Activated CD4-positive, alpha-beta memory T cell treated with anti-CD3 and anti-CD28 coated beads for 36 hours (primary cell): ENCODE measurements at regions not wholly inside any gene's neighbourhood (a gene's known extent, or its start where the extent isn't known, plus 50 kb on each side); places are given as distances from the start of the nearest gene placed in this dataset.

ENCODE experiments used
- CTCF ChIA-PET: fragments of 350-600 bp; sonication (Branson Sonifier 250); formaldehyde crosslinking; loops from one replicate; lab custom pipeline; 2021; ENCODE audit warnings: antibody characterized with exemption, inconsistent platforms; lab: Charles Lee
- POLR2A ChIA-PET: fragments of 350-600 bp; sonication (Branson Sonifier 250); formaldehyde crosslinking; loops from one replicate; lab custom pipeline; 2021; ENCODE audit warnings: antibody characterized with exemption; lab: Charles Lee
- DNase-seq: peaks from one replicate; pipeline ENCODE4 v3.0.0-alpha.2; 2020
- H3K27ac Mint-ChIP-seq: one replicate; pipeline ENCODE4 v1.8.0; 2021; ENCODE audit warnings: mixed read lengths
- H3K27me3 Mint-ChIP-seq: one replicate; pipeline ENCODE4 v1.8.0; 2021; ENCODE audit warnings: mixed read lengths
- H3K36me3 Mint-ChIP-seq: one replicate; pipeline ENCODE4 v1.8.0; 2021; ENCODE audit warnings: mixed read lengths
- H3K4me1 Mint-ChIP-seq: one replicate; pipeline ENCODE4 v1.8.0; 2021; ENCODE audit warnings: low read depth, mixed read lengths
- H3K4me3 Mint-ChIP-seq: one replicate; pipeline ENCODE4 v1.8.0; 2021; ENCODE audit warnings: mild to moderate bottlenecking, mixed read lengths
- H3K9me3 Mint-ChIP-seq: one replicate; pipeline ENCODE4 v1.8.0; 2021; ENCODE audit warnings: mixed read lengths
- intact Hi-C: fragments of 100-400 bp; cut with micrococcal nuclease; formaldehyde crosslinking; loops from one replicate; pipeline ENCODE4 v1.15.1; 2023

GRCh38 chr3:25041871-25042584, 386.0 kb upstream of the RARB start:
- no peaks in the 10 kb centered on the region for H3K4me1 Mint-ChIP-seq
- H3K9me3 Mint-ChIP-seq, result no peaks in the 10 kb centered on the region

GRCh38 chr3:25043177-25043576, 384.9 kb upstream of the RARB start:
- Mint-ChIP-seq H3K36me3 (no peaks in the 10 kb centered on the region), H3K27me3 (no peaks in the 10 kb centered on the region), H3K27ac (no peak overlapping the region), H3K9me3 (peaks cover 4% of the 10 kb centered on the region), H3K4me3 (no peak overlapping the region), H3K4me1 (no peaks in the 10 kb centered on the region)
- POLR2A ChIA-PET, result no interaction called here
- CTCF ChIA-PET, result interaction anchor here (1.3 kb wide), 1 partner anchor 10 kb away, joined by 6 read pairs; no protein-coding TSS in a partner anchor
- no peak for DNase-seq
- intact Hi-C loops, result no loop called here

More at GRCh38 chr3:25041871-25042584, 386.0 kb upstream of the RARB start:
- CTCF ChIA-PET, result interaction anchor here (1.3 kb wide), 1 partner anchor 9 kb away, joined by 6 read pairs; no protein-coding TSS in a partner anchor
- H3K27ac Mint-ChIP-seq, result no peak overlapping the region
- intact Hi-C loops, result no loop called here
- POLR2A ChIA-PET, result no interaction called here
- no peaks in the 10 kb centered on the region for H3K36me3 Mint-ChIP-seq
- no peak for DNase-seq
- no peaks in the 10 kb centered on the region for H3K27me3 Mint-ChIP-seq
- H3K4me3 Mint-ChIP-seq, result no peak overlapping the region

- Mint-ChIP-seq H3K27me3 (no peaks in the 10 kb centered on the region), H3K36me3 (no peaks in the 10 kb centered on the region), H3K4me3 (no peak overlapping the region), H3K9me3 (peaks cover 4% of the 10 kb centered on the region), H3K4me1 (no peaks in the 10 kb centered on the region), H3K27ac (no peak overlapping the region)
- no peak for DNase-seq
- ChIA-PET CTCF (no interaction called here), POLR2A (no interaction called here)
- intact Hi-C loops, result no loop called here
Measured at GRCh38 chr3:25043749-25044148, 384.3 kb upstream of the RARB start.

- Mint-ChIP-seq H3K27ac (no peak overlapping the region), H3K4me3 (no peak overlapping the region), H3K4me1 (no peaks in the 10 kb centered on the region), H3K36me3 (no peaks in the 10 kb centered on the region), H3K27me3 (no peaks in the 10 kb centered on the region), H3K9me3 (peaks cover 10% of the 10 kb centered on the region)
- ChIA-PET POLR2A (no interaction called here), CTCF (interaction anchor here (0.6 kb wide), 1 partner anchor 102 kb away, joined by 3 read pairs; no protein-coding TSS in a partner anchor)
- no peak for DNase-seq
- intact Hi-C loops, result no loop called here
Measured at GRCh38 chr3:25044762-25045710, 383.0 kb upstream of the RARB start.

GRCh38 chr3:25046911-25047771, 380.9 kb upstream of the RARB start:
- no peak for DNase-seq
- H3K27me3 Mint-ChIP-seq, result no peaks in the 10 kb centered on the region
- CTCF ChIA-PET, result no interaction called here

GRCh38 chr3:25049304-25049703, 378.8 kb upstream of the RARB start:
- no peaks in the 10 kb centered on the region for H3K27me3 Mint-ChIP-seq
- intact Hi-C loops, result no loop called here
- no peaks in the 10 kb centered on the region for H3K4me1 Mint-ChIP-seq
- DNase-seq, result no peak
- peaks cover 17% of the 10 kb centered on the region for H3K9me3 Mint-ChIP-seq
- CTCF ChIA-PET, result no interaction called here
- H3K36me3 Mint-ChIP-seq, result no peaks in the 10 kb centered on the region
- POLR2A ChIA-PET, result no interaction called here
- no peak overlapping the region for H3K27ac Mint-ChIP-seq
- H3K4me3 Mint-ChIP-seq, result no peak overlapping the region

More at GRCh38 chr3:25046911-25047771, 380.9 kb upstream of the RARB start:
- Mint-ChIP-seq H3K27ac (no peak overlapping the region), H3K4me1 (no peaks in the 10 kb centered on the region), H3K36me3 (no peaks in the 10 kb centered on the region), H3K9me3 (peaks cover 13% of the 10 kb centered on the region), H3K4me3 (no peak overlapping the region)
- intact Hi-C loops, result no loop called here
- POLR2A ChIA-PET, result no interaction called here

GRCh38 chr3:25053360-25053759, 374.7 kb upstream of the RARB start:
- intact Hi-C loops, result no loop called here
- ChIA-PET CTCF (no interaction called here), POLR2A (no interaction called here)
- H3K27ac Mint-ChIP-seq, result no peak overlapping the region
- H3K27me3 Mint-ChIP-seq, result no peaks in the 10 kb centered on the region
- no peaks in the 10 kb centered on the region for H3K4me1 Mint-ChIP-seq
- H3K36me3 Mint-ChIP-seq, result no peaks in the 10 kb centered on the region
- no peak for DNase-seq
- no peak overlapping the region for H3K4me3 Mint-ChIP-seq
- peaks cover 13% of the 10 kb centered on the region for H3K9me3 Mint-ChIP-seq

GRCh38 chr3:25056036-25056755, 371.9 kb upstream of the RARB start:
- intact Hi-C loops, result no loop called here
- Mint-ChIP-seq H3K27me3 (no peaks in the 10 kb centered on the region), H3K4me3 (no peak overlapping the region), H3K36me3 (no peaks in the 10 kb centered on the region), H3K4me1 (no peaks in the 10 kb centered on the region), H3K27ac (no peak overlapping the region), H3K9me3 (peaks cover 6% of the 10 kb centered on the region)
- ChIA-PET POLR2A (no interaction called here), CTCF (no interaction called here)
- no peak for DNase-seq

GRCh38 chr3:25056803-25057351, 371.2 kb upstream of the RARB start:
- Mint-ChIP-seq H3K36me3 (no peaks in the 10 kb centered on the region), H3K9me3 (peaks cover 4% of the 10 kb centered on the region), H3K27me3 (no peaks in the 10 kb centered on the region), H3K4me1 (no peaks in the 10 kb centered on the region), H3K4me3 (no peak overlapping the region), H3K27ac (no peak overlapping the region)
- ChIA-PET CTCF (no interaction called here), POLR2A (no interaction called here)
- DNase-seq, result no peak
- intact Hi-C loops, result no loop called here

GRCh38 chr3:25057379-25057778, 370.7 kb upstream of the RARB start:
- intact Hi-C loops, result no loop called here
- no peak for DNase-seq
- CTCF ChIA-PET, result no interaction called here
- Mint-ChIP-seq H3K27ac (no peak overlapping the region), H3K4me1 (no peaks in the 10 kb centered on the region), H3K36me3 (no peaks in the 10 kb centered on the region), H3K27me3 (no peaks in the 10 kb centered on the region), H3K9me3 (peaks cover 4% of the 10 kb centered on the region), H3K4me3 (no peak overlapping the region)
- POLR2A ChIA-PET, result no interaction called here

- ChIA-PET POLR2A (no interaction called here), CTCF (no interaction called here)
- Mint-ChIP-seq H3K4me3 (no peak overlapping the region), H3K27me3 (no peaks in the 10 kb centered on the region), H3K27ac (no peak overlapping the region), H3K36me3 (no peaks in the 10 kb centered on the region), H3K4me1 (no peaks in the 10 kb centered on the region), H3K9me3 (peaks cover 6% of the 10 kb centered on the region)
- DNase-seq, result no peak
- intact Hi-C loops, result no loop called here
Measured at GRCh38 chr3:25064681-25065080, 363.4 kb upstream of the RARB start.
